GM18520 (cell line): ENCODE measurements at regions not wholly inside any gene's neighbourhood (a gene's known extent, or its start where the extent isn't known, plus 50 kb on each side); places are given as distances from the start of the nearest gene placed in this dataset.

Experiments used
- ATAC-seq: cut with Tn5 transposase; IDR thresholded peaks from one replicate; pipeline ENCODE4 v1.9.1; 2021; ENCODE audit not compliant: unreplicated experiment

- ATAC-seq = no peak
Measured at GRCh38 chr3:82773207-82773606, 1011.8 kb upstream of the GBE1 start.

GRCh38 chr3:82764521-82764920, 1003.1 kb upstream of the GBE1 start:
- ATAC-seq = no peak

DNA sequence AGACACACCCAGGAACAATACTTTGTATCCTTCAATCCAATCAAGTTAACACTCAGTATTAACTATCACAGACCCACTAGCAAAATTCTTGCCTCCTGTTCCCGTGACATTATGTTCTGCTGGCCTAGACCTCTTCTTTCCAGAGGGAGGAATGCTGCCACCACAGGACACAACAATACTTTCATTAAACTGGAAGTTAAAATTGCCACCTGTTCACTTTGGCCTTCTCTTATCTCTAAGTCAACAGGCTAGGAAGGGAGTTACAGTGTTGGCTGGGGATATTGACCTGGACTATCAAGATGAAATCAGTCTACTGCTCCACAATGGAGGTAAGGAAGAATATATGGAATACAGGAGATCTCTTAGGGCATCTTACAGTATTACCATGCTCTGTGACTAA, 1000.4 kb upstream of the GBE1 start:
- no peak for ATAC-seq

DNA sequence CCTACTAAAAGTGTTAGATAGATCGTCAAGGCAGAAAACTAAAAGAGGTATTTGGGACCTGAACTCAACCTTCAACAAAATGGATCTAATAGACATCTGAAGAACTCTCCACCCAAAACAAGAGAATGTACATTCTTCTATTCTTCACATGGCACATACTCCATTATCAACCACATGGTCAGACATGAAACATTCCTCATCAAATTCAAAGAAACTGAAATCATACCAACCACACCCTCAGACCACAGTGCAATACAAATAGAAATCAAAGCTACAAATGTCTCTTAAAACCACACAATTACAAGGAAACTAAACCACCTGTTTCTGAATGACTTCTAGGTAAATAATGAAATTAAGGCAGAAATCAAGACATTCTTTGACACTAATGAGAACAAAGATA, 984.1 kb upstream of the GBE1 start:
- ATAC-seq = no peak

GRCh38 chr3:82743196-82743595, 981.8 kb upstream of the GBE1 start:
- no peak for ATAC-seq

GRCh38 chr3:82741346-82741745, 979.9 kb upstream of the GBE1 start:
- ATAC-seq = no peak

DNA sequence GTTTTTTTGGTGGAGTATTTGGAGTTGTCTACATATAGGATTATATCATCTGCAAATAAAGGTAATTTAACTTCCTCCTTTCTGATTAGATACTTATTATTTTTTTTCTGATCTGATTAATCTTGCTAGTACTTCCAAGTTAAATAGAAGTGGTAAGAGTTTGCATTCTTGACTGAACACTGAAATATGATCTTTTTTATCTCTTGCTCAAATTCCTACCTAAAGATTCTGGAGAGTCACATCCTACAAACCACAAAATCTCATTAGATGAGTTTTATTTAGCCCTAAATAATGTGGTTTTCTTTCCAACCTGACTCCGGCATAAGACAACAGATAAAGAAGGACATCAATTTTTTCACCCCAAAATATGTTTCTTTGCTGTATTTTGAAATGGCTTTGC, 977.9 kb upstream of the GBE1 start:
- ATAC-seq = no peak

GRCh38 chr3:82736696-82737277, 975.3 kb upstream of the GBE1 start:
- no peak for ATAC-seq

DNA sequence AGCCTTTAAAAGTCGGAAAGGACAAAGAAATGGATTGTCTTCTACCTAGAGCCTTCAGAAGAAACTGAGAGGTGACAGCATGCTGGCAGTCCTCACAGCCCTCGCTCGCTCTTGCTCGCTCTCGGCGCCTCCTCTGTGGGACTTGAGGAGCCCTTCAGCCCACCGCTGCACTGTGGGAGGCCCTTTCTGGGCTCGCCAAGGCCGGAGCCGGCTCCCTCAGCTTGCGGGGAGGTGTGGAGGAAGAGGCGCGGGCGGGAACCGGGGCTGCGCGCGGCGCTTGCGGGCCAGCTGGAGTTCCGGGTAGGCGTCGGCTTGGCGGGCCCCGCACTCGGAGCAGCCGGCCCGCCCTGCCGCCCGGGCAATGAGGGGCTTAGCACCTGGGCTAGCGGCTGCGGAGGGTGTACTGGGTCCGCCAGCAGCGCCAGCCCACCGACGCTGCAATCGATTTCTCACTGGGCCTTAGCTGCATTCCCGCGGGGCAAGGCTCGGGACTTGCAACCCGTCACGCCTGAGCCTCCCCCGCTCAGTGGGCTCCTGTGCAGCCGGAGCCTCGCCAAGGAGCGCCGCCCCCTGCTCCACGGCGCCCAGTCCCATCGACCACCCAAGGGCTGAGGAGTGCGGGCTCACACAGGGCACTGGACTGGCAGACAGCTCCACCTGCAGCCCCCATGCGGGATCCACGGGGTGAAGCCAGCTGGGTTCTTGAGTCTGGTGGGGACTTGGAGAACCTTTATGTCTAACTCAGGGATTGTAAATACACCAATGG, 953.8 kb upstream of the GBE1 start:
- ATAC-seq = no peak

DNA sequence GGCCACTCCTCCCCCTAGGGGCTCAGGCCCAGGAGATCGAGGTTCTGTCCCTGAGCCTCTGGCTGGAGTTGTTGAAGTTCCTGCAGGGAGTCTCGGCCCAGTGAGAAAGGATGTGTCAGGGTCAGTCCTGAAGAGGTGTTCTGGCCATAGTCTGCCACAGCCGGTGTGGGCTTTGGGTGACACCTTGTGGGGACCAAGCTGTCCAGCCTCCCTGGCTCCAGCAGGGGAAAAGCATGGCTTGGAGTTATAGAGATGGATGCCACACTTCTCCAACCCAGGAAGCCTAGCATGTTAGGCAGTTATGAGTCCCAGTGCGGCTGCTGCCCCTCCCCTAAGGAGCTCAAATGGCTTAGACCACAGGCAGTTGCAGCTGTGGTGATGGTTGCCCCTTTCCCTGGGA, 945.6 kb upstream of the GBE1 start:
- no peak for ATAC-seq

DNA sequence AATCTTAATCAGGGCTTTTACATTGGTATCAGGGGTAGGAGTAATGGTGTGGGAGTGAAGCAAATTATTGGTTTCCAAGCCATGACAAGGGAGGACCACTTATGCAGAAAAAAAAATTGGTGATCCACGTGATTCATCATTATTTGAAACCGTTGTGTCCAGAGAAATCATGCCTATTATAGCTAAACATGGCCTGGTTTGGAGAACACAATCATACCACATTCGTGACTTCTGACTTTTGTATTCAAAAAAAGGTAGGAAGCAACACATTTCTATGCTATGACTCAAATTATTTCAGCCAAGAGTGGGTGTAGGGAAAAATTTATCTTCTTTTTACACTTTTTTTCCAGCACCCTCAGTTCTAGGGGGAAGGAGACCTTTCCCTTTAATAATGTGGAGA, 924.3 kb upstream of the GBE1 start:
- ATAC-seq = no peak

DNA sequence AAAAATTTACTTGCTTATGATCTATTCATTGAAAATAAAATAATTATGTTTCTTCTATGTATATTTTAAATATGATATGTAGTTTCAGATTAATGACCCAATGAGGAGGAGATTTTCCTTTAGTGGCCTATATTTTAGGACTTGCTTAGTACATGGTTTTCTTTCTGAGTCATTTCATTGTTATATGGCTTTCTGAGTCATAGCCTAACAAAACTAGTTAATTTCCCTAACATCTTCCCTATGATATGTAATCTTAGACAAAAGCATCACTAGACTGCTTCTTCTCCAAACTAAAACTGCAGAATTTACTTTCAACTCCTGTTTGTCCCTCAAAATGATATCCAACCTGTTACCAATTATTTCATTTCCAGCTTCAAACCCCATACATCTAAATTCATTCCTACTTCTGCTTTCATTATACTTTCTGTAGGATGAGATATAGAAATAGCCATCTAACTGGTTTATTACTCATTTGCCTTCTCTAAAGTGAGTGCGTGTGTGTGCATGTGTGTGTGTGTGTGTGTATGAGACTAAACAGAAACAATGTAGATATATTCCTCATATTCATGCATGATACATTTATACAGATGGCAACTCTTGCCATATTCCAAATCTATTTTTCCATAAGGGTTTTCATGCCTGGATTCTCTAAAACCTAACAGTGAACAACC, 915.0 kb upstream of the GBE1 start:
- no peak for ATAC-seq

DNA sequence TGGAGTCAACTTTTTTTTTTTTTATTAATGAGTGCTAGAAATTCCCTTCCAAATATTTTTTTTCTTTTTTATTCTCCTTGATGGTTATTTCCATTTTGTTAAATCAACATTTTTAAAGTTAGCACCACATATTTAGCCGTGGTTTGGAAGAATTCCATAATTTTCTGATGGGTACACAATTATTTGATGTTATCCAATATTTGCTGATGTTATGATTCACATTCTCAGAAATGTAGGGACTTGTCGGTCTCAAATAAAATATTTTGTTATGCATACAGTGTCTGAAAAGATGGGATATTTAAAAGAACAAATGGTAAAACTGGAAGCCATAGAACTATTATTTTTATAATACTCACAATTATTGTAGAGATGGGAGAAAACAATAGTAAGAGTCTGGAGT, 911.5 kb upstream of the GBE1 start:
- no peak for ATAC-seq

- ATAC-seq = no peak
Measured at GRCh38 chr3:82671466-82671865, 910.0 kb upstream of the GBE1 start.

- no peak for ATAC-seq
Measured at GRCh38 chr3:82654708-82655107, 893.3 kb upstream of the GBE1 start.

GRCh38 chr3:82643948-82644347, 882.5 kb upstream of the GBE1 start:
- no peak for ATAC-seq

DNA sequence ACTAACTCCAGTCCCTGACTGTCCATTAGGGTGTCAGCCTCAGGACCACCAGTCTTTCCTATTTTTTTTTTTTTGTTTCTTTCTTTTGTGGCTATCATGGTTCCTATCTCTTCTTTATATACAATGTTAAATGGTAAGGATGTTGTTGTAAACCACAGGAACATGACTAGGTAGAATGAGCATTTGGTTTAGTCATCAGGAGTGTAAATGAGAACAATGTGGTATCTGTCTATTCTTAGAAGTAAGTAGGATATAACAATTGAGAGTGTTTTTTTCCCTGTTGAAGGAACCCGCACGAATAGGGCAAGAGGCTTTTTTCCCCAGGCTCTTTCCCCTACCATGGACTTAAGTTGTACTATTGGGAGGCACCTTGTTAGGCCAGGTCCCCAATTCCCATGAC, 880.3 kb upstream of the GBE1 start:
- no peak for ATAC-seq

- no peak for ATAC-seq
Measured at GRCh38 chr3:82640254-82640653, 878.8 kb upstream of the GBE1 start.

DNA sequence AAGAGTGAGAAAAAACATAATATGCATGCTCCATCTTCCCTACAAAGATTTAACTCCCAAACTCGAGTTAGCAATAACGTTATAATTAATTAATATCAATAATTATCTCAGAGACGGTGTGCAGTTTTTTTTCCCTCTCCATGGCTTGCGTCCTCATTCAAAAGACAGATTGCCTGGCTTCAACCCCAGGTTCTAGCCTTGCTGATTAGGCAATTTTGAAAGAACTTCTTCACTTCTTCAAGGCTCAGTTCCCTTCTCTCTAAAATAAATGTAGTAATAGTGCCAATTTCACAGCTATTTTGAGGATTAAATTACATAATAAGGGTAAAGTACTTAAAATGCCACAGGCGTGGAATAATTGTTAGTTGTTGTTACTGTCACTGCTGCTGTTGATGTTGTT, 876.1 kb upstream of the GBE1 start:
- ATAC-seq = no peak

DNA sequence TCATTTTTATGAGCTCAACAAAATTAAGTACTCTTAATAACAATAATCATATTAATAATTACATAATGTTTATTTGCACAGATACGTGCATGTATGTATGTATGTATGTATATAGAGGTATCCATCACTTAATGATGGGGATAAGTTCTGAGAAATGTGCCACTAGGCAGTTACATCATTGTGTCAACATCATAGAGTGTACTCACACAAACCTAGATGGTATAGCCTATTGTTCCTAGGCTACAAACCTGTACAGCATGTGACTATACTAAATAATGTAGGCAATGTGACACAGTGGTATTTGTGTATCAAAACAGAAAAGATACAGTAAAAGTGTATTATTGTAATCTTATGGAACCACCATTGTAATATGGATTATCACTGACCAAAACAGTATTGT, 874.7 kb upstream of the GBE1 start:
- no peak for ATAC-seq

DNA sequence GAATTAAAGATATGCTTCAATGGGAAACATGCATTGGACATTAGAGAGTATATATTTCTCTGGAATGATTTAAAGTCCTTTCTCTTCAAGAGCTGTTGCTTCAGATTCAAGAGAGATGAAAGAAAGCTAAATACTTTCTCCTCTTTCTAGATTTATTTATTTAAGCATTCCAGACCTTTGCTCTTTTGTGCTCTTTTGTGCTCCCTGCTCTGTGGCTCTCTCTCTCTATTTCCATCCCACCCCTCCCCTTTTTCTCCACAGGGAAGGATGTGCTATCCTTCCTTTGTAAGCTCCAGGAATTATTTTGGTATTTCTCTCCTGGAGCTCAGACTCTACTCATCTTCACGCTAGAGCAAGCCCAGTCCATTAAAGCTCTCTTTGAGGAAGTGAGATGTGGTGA, 871.9 kb upstream of the GBE1 start:
- ATAC-seq = no peak

DNA sequence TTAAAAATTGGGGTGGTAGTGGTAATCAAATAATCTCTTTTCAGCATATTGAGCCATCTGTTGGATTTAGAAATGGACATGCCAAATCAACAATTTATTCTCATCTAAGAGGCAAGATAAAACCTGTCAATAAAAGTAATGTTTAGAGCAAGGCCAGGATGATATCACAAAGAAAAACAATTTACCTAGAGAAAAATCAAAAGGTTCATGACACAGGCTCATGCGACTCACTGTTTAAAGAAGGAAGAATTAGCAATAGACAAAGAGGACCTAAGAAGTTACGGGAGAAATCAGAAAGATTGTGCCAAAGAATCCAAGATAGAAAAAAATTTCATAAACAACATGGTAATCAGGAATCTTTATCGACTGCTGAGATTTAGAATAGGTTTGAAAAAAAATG, 868.5 kb upstream of the GBE1 start:
- ATAC-seq = no peak
